Naive thymus-derived CD8-positive, alpha-beta T cell (primary cell): ENCODE measurements at regions not wholly inside any gene's neighbourhood (a gene's known extent, or its start where the extent isn't known, plus 50 kb on each side); places are given as distances from the start of the nearest gene placed in this dataset.

Source experiments
- ATAC-seq, 2 donors: fragments of 150-1000 bp; cut with Tn5 transposase in 1 of 2; sonication (Bioruptor Pico), chemical (Tn5 transposase) in 1 of 2; 1 replicate in 1 of 2; 2 replicates in 1 of 2; pipeline ENCODE4 v1.10.0; 2021; ENCODE audit warnings: mild to moderate bottlenecking in 2 of 2, moderate library complexity in 2 of 2
- POLR2A ChIA-PET: fragments of 350-600 bp; sonication (Branson Sonifier 250); formaldehyde crosslinking; loops from one replicate; lab custom pipeline; 2021; ENCODE audit warnings: antibody characterized with exemption; lab: Charles Lee
- DNase-seq, 10 donors: peaks; one replicate each; pipeline versions ENCODE4 v3.0.0 to v3.0.0-alpha.2; 2020 to 2022
- H3K27ac Mint-ChIP-seq, 10 donors: one replicate each; pipeline ENCODE4 v1.8.0; 2020 to 2022; ENCODE audit warnings: mild to moderate bottlenecking in 10 of 10, mixed read lengths in 10 of 10, moderate library complexity in 4 of 10, inconsistent platforms in 1 of 10
- H3K27me3 Mint-ChIP-seq, 5 donors: one replicate each; pipeline ENCODE4 v1.8.0; 2021 to 2022; ENCODE audit warnings: mixed read lengths in 5 of 5
- H3K36me3 Mint-ChIP-seq, 3 donors: one replicate each; pipeline ENCODE4 v1.8.0; 2020 to 2022; ENCODE audit warnings: mixed read lengths in 3 of 3, mild to moderate bottlenecking in 2 of 3, inconsistent platforms in 1 of 3
- H3K4me1 Mint-ChIP-seq, 4 donors: one replicate each; pipeline ENCODE4 v1.8.0; 2021 to 2022; ENCODE audit warnings: mixed read lengths in 4 of 4
- H3K4me3 Mint-ChIP-seq, 10 donors: one replicate each; pipeline ENCODE4 v1.8.0; 2020 to 2022; ENCODE audit warnings: mild to moderate bottlenecking in 10 of 10, mixed read lengths in 10 of 10, moderate library complexity in 6 of 10, inconsistent platforms in 1 of 10
- H3K9me3 Mint-ChIP-seq, 9 donors: one replicate each; pipeline ENCODE4 v1.8.0; 2020 to 2022; ENCODE audit warnings: mixed read lengths in 9 of 9, mild to moderate bottlenecking in 3 of 9, inconsistent platforms in 1 of 9, moderate library complexity in 1 of 9

GRCh38 chr18:25862881-25863600 lies 227.4 kb downstream of the SS18 start:
- no peaks in the 10 kb centered on the region for H3K36me3 Mint-ChIP-seq
- H3K4me1 Mint-ChIP-seq = no peaks in the 10 kb centered on the region
- no peak for DNase-seq
- no peaks in the 10 kb centered on the region for H3K9me3 Mint-ChIP-seq
- H3K4me3 Mint-ChIP-seq = no peak overlapping the region
- H3K27me3 Mint-ChIP-seq = peaks cover 2 to 14% (median 7%) of the 10 kb centered on the region in 5 donors
- POLR2A ChIA-PET = no interaction called here
- no peak overlapping the region for H3K27ac Mint-ChIP-seq
- ATAC-seq = no peak

GRCh38 chr18:25853691-25854433 lies 236.6 kb downstream of the SS18 start:
- no peak overlapping the region for H3K27ac Mint-ChIP-seq
- POLR2A ChIA-PET = no interaction called here
- no peaks in the 10 kb centered on the region for H3K4me1 Mint-ChIP-seq
- peaks cover 4 to 10% (median 7%) of the 10 kb centered on the region in 5 donors for H3K27me3 Mint-ChIP-seq
- ATAC-seq (no peak), DNase-seq (no peak)
- no peak overlapping the region for H3K4me3 Mint-ChIP-seq
- H3K36me3 Mint-ChIP-seq = no peaks in the 10 kb centered on the region
- H3K9me3 Mint-ChIP-seq = no peaks in the 10 kb centered on the region

DNA sequence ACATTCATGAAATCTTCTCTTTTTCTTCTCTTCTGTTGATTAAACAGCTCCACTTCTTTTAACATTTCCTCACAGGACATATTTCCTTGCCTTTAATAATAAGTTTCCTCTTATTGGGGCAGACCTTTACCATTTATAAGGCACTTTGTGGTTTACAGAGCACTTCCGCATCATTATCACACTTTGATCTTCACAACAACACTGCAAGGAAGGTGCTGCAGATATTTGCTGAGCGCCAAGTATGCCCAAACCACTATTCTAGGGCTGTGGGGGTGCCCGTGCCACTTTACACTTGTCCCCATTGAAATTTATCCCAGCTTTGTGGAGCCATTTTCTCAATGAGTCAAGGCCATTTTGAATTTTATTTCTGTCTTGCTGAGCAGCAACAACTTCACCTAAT lies 246.6 kb downstream of the SS18 start:
- Mint-ChIP-seq H3K36me3 (no peaks in the 10 kb centered on the region), H3K4me1 (peaks cover 0 to 6% (median 0%) of the 10 kb centered on the region in 4 donors), H3K27me3 (peaks cover 0 to 24% (median 9%) of the 10 kb centered on the region in 5 donors), H3K9me3 (peaks cover 0 to 3% (median 0%) of the 10 kb centered on the region in 9 donors), H3K4me3 (no peak overlapping the region), H3K27ac (no peak overlapping the region)
- DNase-seq = no peak
- ATAC-seq = no peak
- POLR2A ChIA-PET = no interaction called here

DNA sequence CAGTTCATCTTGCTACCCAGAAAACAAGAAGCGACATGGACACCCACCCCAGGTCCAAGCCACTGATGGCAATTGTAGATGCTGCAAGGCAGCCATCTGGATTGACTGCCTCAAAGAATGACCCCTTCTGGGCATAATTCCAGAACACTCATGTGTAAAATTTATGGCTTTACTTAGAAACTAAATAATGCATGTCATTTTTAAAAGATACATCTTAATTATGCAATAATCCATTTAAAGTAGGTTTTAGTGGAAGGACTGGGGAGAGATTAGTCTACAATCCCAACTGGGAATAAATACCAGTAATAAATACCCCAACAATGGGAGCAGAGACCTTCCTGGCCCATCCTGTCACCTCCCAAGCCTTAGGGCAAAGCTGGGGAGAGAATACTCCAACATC lies 247.7 kb downstream of the SS18 start:
- Mint-ChIP-seq H3K27me3 (peaks cover 3 to 22% (median 8%) of the 10 kb centered on the region in 5 donors), H3K9me3 (peaks cover 0 to 3% (median 0%) of the 10 kb centered on the region in 9 donors), H3K4me1 (peaks cover 0 to 6% (median 0%) of the 10 kb centered on the region in 4 donors), H3K4me3 (no peak overlapping the region), H3K27ac (no peak overlapping the region), H3K36me3 (no peaks in the 10 kb centered on the region)
- no peak for ATAC-seq
- POLR2A ChIA-PET = no interaction called here
- no peak for DNase-seq

GRCh38 chr18:25834061-25834460 lies 256.4 kb downstream of the SS18 start:
- no peaks in the 10 kb centered on the region for H3K36me3 Mint-ChIP-seq
- POLR2A ChIA-PET = no interaction called here
- no peak for DNase-seq
- H3K4me3 Mint-ChIP-seq = no peak overlapping the region
- peaks cover 0 to 2% (median 0%) of the 10 kb centered on the region in 9 donors for H3K9me3 Mint-ChIP-seq
- no peaks in the 10 kb centered on the region for H3K4me1 Mint-ChIP-seq
- H3K27ac Mint-ChIP-seq = no peak overlapping the region
- H3K27me3 Mint-ChIP-seq = peaks cover 5 to 18% (median 10%) of the 10 kb centered on the region in 5 donors
- no peak for ATAC-seq

DNA sequence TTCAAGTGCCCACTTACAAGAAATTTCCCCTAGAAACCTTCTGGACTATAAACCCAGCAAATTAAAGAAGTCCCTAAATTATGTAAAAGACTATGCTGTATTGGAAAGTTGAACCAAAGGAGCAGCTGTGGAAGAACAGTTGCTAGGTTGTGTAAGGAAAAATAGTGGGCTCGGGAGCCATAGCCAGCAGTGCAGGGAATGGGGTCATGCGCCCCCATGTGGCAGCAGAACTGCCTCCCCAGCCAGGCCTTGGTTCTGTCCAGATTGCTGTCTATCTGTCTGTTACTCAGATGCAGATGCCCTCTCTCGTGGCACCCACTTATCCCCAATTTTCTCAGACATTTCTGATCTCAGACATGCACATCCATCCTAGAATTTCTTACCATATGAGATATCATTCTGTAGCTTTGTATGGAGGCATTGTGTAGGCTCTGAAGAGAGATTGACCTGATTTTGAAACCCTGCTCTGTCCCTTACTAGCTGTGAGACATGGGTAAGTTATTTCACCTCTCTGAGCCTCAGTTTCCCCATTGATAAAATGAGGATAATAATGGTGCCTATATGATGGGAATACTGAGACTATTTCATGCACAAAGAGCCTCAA lies 258.3 kb downstream of the SS18 start:
- no peak overlapping the region for H3K4me3 Mint-ChIP-seq
- H3K27me3 Mint-ChIP-seq = peaks cover 5 to 15% (median 8%) of the 10 kb centered on the region in 5 donors
- H3K36me3 Mint-ChIP-seq = no peaks in the 10 kb centered on the region
- no peak overlapping the region for H3K27ac Mint-ChIP-seq
- DNase-seq (no peak), ATAC-seq (no peak)
- H3K9me3 Mint-ChIP-seq = peaks cover 0 to 2% (median 0%) of the 10 kb centered on the region in 9 donors
- POLR2A ChIA-PET = no interaction called here
- H3K4me1 Mint-ChIP-seq = no peaks in the 10 kb centered on the region

- no peak for DNase-seq
- POLR2A ChIA-PET = no interaction called here
- Mint-ChIP-seq H3K36me3 (no peaks in the 10 kb centered on the region), H3K4me1 (no peaks in the 10 kb centered on the region), H3K27ac (no peak overlapping the region), H3K9me3 (peaks cover 0 to 2% (median 0%) of the 10 kb centered on the region in 9 donors), H3K27me3 (peaks cover 0 to 9% (median 5%) of the 10 kb centered on the region in 5 donors), H3K4me3 (no peak overlapping the region)
- ATAC-seq = no peak
Observed at GRCh38 chr18:25831301-25831701, 259.1 kb downstream of the SS18 start.

GRCh38 chr18:25830787-25831186 lies 259.6 kb downstream of the SS18 start:
- no peaks in the 10 kb centered on the region for H3K4me1 Mint-ChIP-seq
- ATAC-seq = no peak
- H3K4me3 Mint-ChIP-seq = no peak overlapping the region
- no peaks in the 10 kb centered on the region for H3K36me3 Mint-ChIP-seq
- POLR2A ChIA-PET = no interaction called here
- H3K27me3 Mint-ChIP-seq = peaks cover 0 to 5% (median 2%) of the 10 kb centered on the region in 5 donors
- H3K27ac Mint-ChIP-seq = no peak overlapping the region
- no peak for DNase-seq
- no peaks in the 10 kb centered on the region for H3K9me3 Mint-ChIP-seq

- no peak overlapping the region for H3K4me3 Mint-ChIP-seq
- POLR2A ChIA-PET = no interaction called here
- ATAC-seq = no peak
Observed at GRCh38 chr18:25827961-25828561, 262.4 kb downstream of the SS18 start.

DNA sequence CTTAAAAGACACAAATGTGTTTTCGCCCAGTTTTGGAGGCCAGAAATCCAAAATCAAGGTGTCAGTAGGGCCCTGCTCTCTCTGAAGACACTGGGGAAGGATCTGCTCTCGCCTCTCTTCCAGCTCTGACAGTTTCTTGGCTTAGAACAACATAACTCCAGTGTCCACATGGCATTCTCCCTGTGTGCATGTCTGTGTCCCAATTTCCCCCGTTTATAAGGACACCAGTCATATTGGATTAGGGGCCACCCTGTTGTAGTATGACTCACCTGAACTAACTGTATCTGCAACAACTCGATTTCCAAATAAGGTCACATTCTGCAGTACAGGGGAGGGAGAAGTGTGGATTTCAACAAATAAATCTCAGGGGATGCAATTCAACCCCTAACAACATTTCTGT lies 263.2 kb downstream of the SS18 start:
- H3K27ac Mint-ChIP-seq = no peak overlapping the region
- POLR2A ChIA-PET = no interaction called here
- peaks cover 0 to 9% (median 1%) of the 10 kb centered on the region in 5 donors for H3K27me3 Mint-ChIP-seq
- DNase-seq (no peak), ATAC-seq (no peak)
- H3K4me3 Mint-ChIP-seq = no peak overlapping the region
- H3K4me1 Mint-ChIP-seq = no peaks in the 10 kb centered on the region
- no peaks in the 10 kb centered on the region for H3K9me3 Mint-ChIP-seq
- H3K36me3 Mint-ChIP-seq = no peaks in the 10 kb centered on the region

More at GRCh38 chr18:25827961-25828561, 262.4 kb downstream of the SS18 start:
- H3K36me3 Mint-ChIP-seq = no peaks in the 10 kb centered on the region
- no peak overlapping the region for H3K27ac Mint-ChIP-seq
- peaks cover 0 to 9% (median 0%) of the 10 kb centered on the region in 5 donors for H3K27me3 Mint-ChIP-seq
- DNase-seq = no peak
- H3K9me3 Mint-ChIP-seq = no peaks in the 10 kb centered on the region
- H3K4me1 Mint-ChIP-seq = no peaks in the 10 kb centered on the region

DNA sequence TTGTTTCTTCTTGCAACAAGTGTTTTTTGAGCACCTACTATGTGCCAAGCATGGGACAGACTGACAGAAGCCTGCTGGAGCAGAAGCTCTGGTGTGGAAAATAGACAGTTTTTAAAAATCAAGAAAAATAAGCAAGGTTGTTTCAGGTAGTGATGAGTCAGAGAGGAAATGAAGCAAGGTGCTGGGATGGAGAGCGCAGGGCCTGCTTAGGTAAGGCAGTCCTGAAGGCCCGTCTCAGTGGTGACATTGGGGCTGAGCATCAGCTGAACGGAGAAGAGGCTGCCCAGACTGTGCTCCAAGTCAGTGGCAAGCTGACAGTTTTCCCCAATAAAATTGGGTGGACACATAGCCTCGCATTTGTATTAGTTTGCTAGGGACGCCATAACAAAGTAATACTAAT lies 263.6 kb downstream of the SS18 start:
- Mint-ChIP-seq H3K27me3 (peaks cover under 1 to 9% (median 2%) of the 10 kb centered on the region in 5 donors), H3K4me3 (no peak overlapping the region), H3K36me3 (no peaks in the 10 kb centered on the region), H3K9me3 (no peaks in the 10 kb centered on the region), H3K4me1 (no peaks in the 10 kb centered on the region), H3K27ac (no peak overlapping the region)
- ATAC-seq (no peak), DNase-seq (no peak)
- POLR2A ChIA-PET = no interaction called here

GRCh38 chr18:25825979-25826776 lies 264.2 kb downstream of the SS18 start:
- Mint-ChIP-seq H3K4me3 (no peak overlapping the region), H3K36me3 (no peaks in the 10 kb centered on the region), H3K4me1 (no peaks in the 10 kb centered on the region), H3K9me3 (no peaks in the 10 kb centered on the region), H3K27ac (no peak overlapping the region), H3K27me3 (peaks cover 1 to 14% (median 8%) of the 10 kb centered on the region in 5 donors)
- POLR2A ChIA-PET = no interaction called here
- DNase-seq (no peak), ATAC-seq (no peak)
